B cell (primary cell): ENCODE measurements at regions not wholly inside any gene's neighbourhood (a gene's known extent, or its start where the extent isn't known, plus 50 kb on each side); places are given as distances from the start of the nearest gene placed in this dataset.

ENCODE experiments used
- ATAC-seq: fragments of 200-7000 bp; cut with Tn5 transposase; one replicate; pipeline ENCODE4 v1.10.0; 2021; ENCODE audit warnings: low read depth, mild to moderate bottlenecking, moderate number of reproducible peaks, moderate library complexity
- CTCF ChIA-PET: fragments of 350-600 bp; sonication (Branson Sonifier 250); formaldehyde crosslinking; loops from one replicate; lab custom pipeline; 2021; ENCODE audit warnings: antibody characterized with exemption, inconsistent platforms; lab: Charles Lee
- POLR2A ChIA-PET: fragments of 350-600 bp; sonication (Branson Sonifier 250); formaldehyde crosslinking; loops from one replicate; lab custom pipeline; 2021; ENCODE audit warnings: antibody characterized with exemption; lab: Charles Lee
- DNase-seq: peaks from one replicate; pipeline ENCODE4 v3.0.0; 2013
- H2AFZ ChIP-seq: 2 replicates; pipeline ENCODE4 v1.6.1; 2012; ENCODE audit warnings: mild to moderate bottlenecking, low read depth, low read length; ENCODE audit not compliant: insufficient read depth, poor library complexity, severe bottlenecking
- H3K27ac ChIP-seq, 2 donors: 1 replicate in 1 of 2; 2 replicates in 1 of 2; pipeline ENCODE4 v1.5.1; 2012 to 2013; ENCODE audit warnings: low read length in 2 of 2, mild to moderate bottlenecking in 2 of 2, moderate library complexity in 1 of 2
- H3K27me3 ChIP-seq, 4 experiments: fragments of 200-600 bp in 1 of 4; sonication (generic) in 1 of 4; replicated peaks in 1 of 4; 1 replicate in 2 of 4; 2 replicates in 2 of 4; pipeline versions ENCODE4 v1.6.1 to v1.7.0; 2013 to 2016; ENCODE audit warnings: low read length in 3 of 4, mild to moderate bottlenecking in 2 of 4, mixed read lengths in 1 of 4, moderate library complexity in 1 of 4; ENCODE audit not compliant: insufficient read depth in 4 of 4, control insufficient read depth in 3 of 4; ENCODE audit errors: control extremely low read depth in 1 of 4
- H3K36me3 ChIP-seq, 2 experiments: replicated peaks in 1 of 2; 1 replicate in 1 of 2; 2 replicates in 1 of 2; pipeline versions ENCODE4 v1.6.1 to v1.7.1; 2013; ENCODE audit warnings: low read length in 1 of 2; ENCODE audit not compliant: insufficient read depth in 2 of 2, control insufficient read depth in 1 of 2; ENCODE audit errors: control extremely low read depth in 1 of 2, extremely low read depth in 1 of 2
- H3K4me1 ChIP-seq, 2 donors: fragments of 200-600 bp in 1 of 2; sonication (generic) in 1 of 2; 1 replicate in 1 of 2; 2 replicates in 1 of 2; pipeline versions ENCODE4 v1.5.1 to v1.6.1; 2013 to 2017; ENCODE audit warnings: low read length in 2 of 2; ENCODE audit not compliant: control insufficient read depth in 2 of 2, insufficient read depth in 2 of 2
- H3K4me2 ChIP-seq: replicated peaks from 2 replicates; pipeline ENCODE3; 2012; ENCODE audit warnings: mild to moderate bottlenecking, low read depth, low read length; ENCODE audit not compliant: poor library complexity, severe bottlenecking
- H3K4me3 ChIP-seq, 5 experiments: fragments of 200-600 bp in 1 of 5; sonication (generic) in 1 of 5; 1 replicate in 3 of 5; 2 replicates in 2 of 5; pipeline versions ENCODE4 v1.5.1 to v1.7.0; 2011 to 2016; ENCODE audit warnings: low read length in 4 of 5, mild to moderate bottlenecking in 4 of 5, low read depth in 2 of 5, control low read depth in 1 of 5, moderate library complexity in 1 of 5; ENCODE audit not compliant: insufficient read depth in 1 of 5; ENCODE audit errors: control extremely low read depth in 1 of 5, extremely low read depth in 1 of 5
- H3K79me2 ChIP-seq: fragments of 200-600 bp; sonication (generic); one replicate; pipeline ENCODE4 v1.6.0; 2016; ENCODE audit warnings: low read length; ENCODE audit not compliant: control insufficient read depth, insufficient read depth
- H3K9ac ChIP-seq: fragments of 200-600 bp; sonication (generic); 2 replicates; pipeline ENCODE4 v1.6.1; 2017; ENCODE audit warnings: mild to moderate bottlenecking, low read length, moderate library complexity
- H3K9me3 ChIP-seq, 3 donors: one replicate each; pipeline versions ENCODE4 v1.6.1 to v1.7.1; 2013; ENCODE audit warnings: low read length in 2 of 3; ENCODE audit not compliant: control insufficient read depth in 2 of 3, insufficient read depth in 1 of 3; ENCODE audit errors: control extremely low read depth in 1 of 3
- H4K20me1 ChIP-seq: 2 replicates; pipeline ENCODE4 v1.6.0; 2012; ENCODE audit warnings: mild to moderate bottlenecking, low read length; ENCODE audit not compliant: insufficient read depth, control insufficient read depth, poor library complexity, severe bottlenecking
- H3K27ac Mint-ChIP-seq: one replicate; pipeline ENCODE4 v1.8.0; 2021; ENCODE audit warnings: mixed read lengths
- H3K27me3 Mint-ChIP-seq: one replicate; pipeline ENCODE4 v1.8.0; 2021; ENCODE audit warnings: mixed read lengths
- H3K4me1 Mint-ChIP-seq: one replicate; pipeline ENCODE4 v1.8.0; 2021; ENCODE audit warnings: mixed read lengths
- H3K4me3 Mint-ChIP-seq: one replicate; pipeline ENCODE4 v1.8.0; 2021; ENCODE audit warnings: mixed read lengths
- H3K9me3 Mint-ChIP-seq: one replicate; pipeline ENCODE4 v1.8.0; 2022; ENCODE audit warnings: mixed read lengths; ENCODE audit not compliant: insufficient read depth
- EZH2 ChIP-seq: IDR thresholded peaks from 2 replicates; pipeline ENCODE4 v1.6.1; 2012; ENCODE audit warnings: borderline replicate concordance, low read depth, mild to moderate bottlenecking, moderate library complexity, low read length; ENCODE audit not compliant: insufficient read depth, poor library complexity, severe bottlenecking
- WGBS: methylation state at CpG from one replicate; pipeline ENCODE4 v1.1.5; 2013; ENCODE audit warnings: missing lambda C conversion rate; ENCODE audit not compliant: insufficient coverage; 5-methylcytosine and 5-hydroxymethylcytosine counted together
- intact Hi-C: fragments of 100-400 bp; cut with micrococcal nuclease; formaldehyde crosslinking; loops from one replicate; pipeline ENCODE4 v1.10.0; 2022
- TF ChIP-seq, protein P1 (sequence below): fragments of 200-600 bp; IDR thresholded peaks from one replicate; pipeline ENCODE4 v1.8.0; 2022; ENCODE audit warnings: antibody characterized with exemption, mild to moderate bottlenecking

GRCh38 chr7:54242776-54243175 is 299.4 kb upstream of the VSTM2A start:
- H3K27ac ChIP-seq, result no peak overlapping the region
- Mint-ChIP-seq H3K4me1 (no peaks in the 10 kb centered on the region), H3K4me3 (no peak overlapping the region), H3K9me3 (peaks cover 17% of the 10 kb centered on the region), H3K27me3 (no peaks in the 10 kb centered on the region), H3K27ac (no peak overlapping the region)
- peaks cover 0 to 3% (median 0%) of the 10 kb centered on the region in 3 donors for H3K9me3 ChIP-seq
- H4K20me1 ChIP-seq, result no peaks in the 10 kb centered on the region
- intact Hi-C loops, result no loop called here
- H3K36me3 ChIP-seq, result no peaks in the 10 kb centered on the region
- POLR2A ChIA-PET, result no interaction called here
- CTCF ChIA-PET, result no interaction called here
- DNase-seq (no peak), ATAC-seq (no peak)
- no peak overlapping the region for H3K4me3 ChIP-seq
- H3K79me2 ChIP-seq, result no peaks in the 10 kb centered on the region
- TF ChIP-seq, protein P1, sequence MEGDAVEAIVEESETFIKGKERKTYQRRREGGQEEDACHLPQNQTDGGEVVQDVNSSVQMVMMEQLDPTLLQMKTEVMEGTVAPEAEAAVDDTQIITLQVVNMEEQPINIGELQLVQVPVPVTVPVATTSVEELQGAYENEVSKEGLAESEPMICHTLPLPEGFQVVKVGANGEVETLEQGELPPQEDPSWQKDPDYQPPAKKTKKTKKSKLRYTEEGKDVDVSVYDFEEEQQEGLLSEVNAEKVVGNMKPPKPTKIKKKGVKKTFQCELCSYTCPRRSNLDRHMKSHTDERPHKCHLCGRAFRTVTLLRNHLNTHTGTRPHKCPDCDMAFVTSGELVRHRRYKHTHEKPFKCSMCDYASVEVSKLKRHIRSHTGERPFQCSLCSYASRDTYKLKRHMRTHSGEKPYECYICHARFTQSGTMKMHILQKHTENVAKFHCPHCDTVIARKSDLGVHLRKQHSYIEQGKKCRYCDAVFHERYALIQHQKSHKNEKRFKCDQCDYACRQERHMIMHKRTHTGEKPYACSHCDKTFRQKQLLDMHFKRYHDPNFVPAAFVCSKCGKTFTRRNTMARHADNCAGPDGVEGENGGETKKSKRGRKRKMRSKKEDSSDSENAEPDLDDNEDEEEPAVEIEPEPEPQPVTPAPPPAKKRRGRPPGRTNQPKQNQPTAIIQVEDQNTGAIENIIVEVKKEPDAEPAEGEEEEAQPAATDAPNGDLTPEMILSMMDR, result no peak
- no peak for TF ChIP-seq EZH2
- H3K4me1 ChIP-seq, result no peaks in the 10 kb centered on the region
- WGBS, result 100% methylated on average over 4 of the region's 6 CpGs
- H2AFZ ChIP-seq, result no peak overlapping the region
- H3K27me3 ChIP-seq, result no peaks in the 10 kb centered on the region
- no peak overlapping the region for H3K4me2 ChIP-seq
- H3K9ac ChIP-seq, result no peak overlapping the region

DNA sequence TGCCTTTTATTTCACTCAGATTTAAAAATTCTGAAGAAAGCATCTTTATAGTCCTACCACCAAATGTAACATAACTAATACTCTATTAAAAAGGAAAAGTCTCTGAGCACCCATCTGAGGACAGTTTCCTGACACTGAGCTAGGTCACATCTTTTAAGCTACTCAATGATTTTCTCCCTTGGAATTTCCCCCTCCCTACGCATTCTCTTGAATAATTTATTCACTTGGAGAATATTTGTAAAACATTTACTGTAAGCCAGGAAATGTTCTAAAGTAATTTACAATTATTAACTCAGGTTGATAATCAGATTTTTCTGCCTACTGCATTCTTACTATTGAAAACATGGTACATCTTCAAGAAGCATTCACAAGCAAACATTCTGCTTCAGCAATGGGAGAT is 297.2 kb upstream of the VSTM2A start:
- Mint-ChIP-seq H3K9me3 (peaks cover 17% of the 10 kb centered on the region), H3K4me3 (no peak overlapping the region), H3K27me3 (no peaks in the 10 kb centered on the region), H3K4me1 (no peaks in the 10 kb centered on the region), H3K27ac (no peak overlapping the region)
- H3K4me3 ChIP-seq, result no peak overlapping the region
- H3K9me3 ChIP-seq, result peaks cover 0 to 3% (median 0%) of the 10 kb centered on the region in 3 donors
- H3K27ac ChIP-seq, result no peak overlapping the region
- no peak for DNase-seq
- no peak overlapping the region for H2AFZ ChIP-seq
- H3K4me2 ChIP-seq, result no peak overlapping the region
- no peaks in the 10 kb centered on the region for H3K36me3 ChIP-seq
- intact Hi-C loops, result no loop called here
- ChIA-PET POLR2A (no interaction called here), CTCF (no interaction called here)
- no peak overlapping the region for H3K9ac ChIP-seq
- no peaks in the 10 kb centered on the region for H3K79me2 ChIP-seq
- no peaks in the 10 kb centered on the region for H3K27me3 ChIP-seq
- no peak for ATAC-seq
- H3K4me1 ChIP-seq, result no peaks in the 10 kb centered on the region
- no peak for TF ChIP-seq EZH2
- TF ChIP-seq, protein P1, result no peak
- no CpG with 5 or more reads among the region's 1 CpG for WGBS
- H4K20me1 ChIP-seq, result no peaks in the 10 kb centered on the region
